Hepatocyte (in vitro differentiated cells): ENCODE measurements at regions not wholly inside any gene's neighbourhood (a gene's known extent, or its start where the extent isn't known, plus 50 kb on each side); places are given as distances from the start of the nearest gene placed in this dataset.

Experiments
- CTCF ChIP-seq: fragments of 200-600 bp; sonication (generic); IDR thresholded peaks from 2 replicates; pipeline ENCODE4 v1.5.1; 2016; ENCODE audit warnings: antibody characterized with exemption, mild to moderate bottlenecking; ENCODE audit not compliant: poor library complexity
- EZH2 ChIP-seq: fragments of 200-600 bp; sonication (generic); IDR thresholded peaks from 2 replicates; pipeline ENCODE4 v1.6.1; 2016; ENCODE audit warnings: antibody characterized with exemption, mild to moderate bottlenecking, borderline replicate concordance
- EZH2phosphoT487 ChIP-seq: fragments of 200-600 bp; sonication (generic); IDR thresholded peaks from one replicate; pipeline ENCODE4 v1.6.1; 2018; ENCODE audit warnings: antibody characterized with exemption, mild to moderate bottlenecking, low read depth, moderate library complexity; ENCODE audit not compliant: unreplicated experiment, severe bottlenecking

- TF ChIP-seq CTCF: no peak
- TF ChIP-seq EZH2: no peak
- TF ChIP-seq EZH2phosphoT487: no peak
Observed at GRCh38 chr3:182305881-182306665, 487.2 kb upstream of the ATP11B start.
